ENCODE measurements at regions not wholly inside any gene's neighbourhood (a gene's known extent, or its start where the extent isn't known, plus 50 kb on each side); places are given as distances from the start of the nearest gene placed in this dataset.

DNA sequence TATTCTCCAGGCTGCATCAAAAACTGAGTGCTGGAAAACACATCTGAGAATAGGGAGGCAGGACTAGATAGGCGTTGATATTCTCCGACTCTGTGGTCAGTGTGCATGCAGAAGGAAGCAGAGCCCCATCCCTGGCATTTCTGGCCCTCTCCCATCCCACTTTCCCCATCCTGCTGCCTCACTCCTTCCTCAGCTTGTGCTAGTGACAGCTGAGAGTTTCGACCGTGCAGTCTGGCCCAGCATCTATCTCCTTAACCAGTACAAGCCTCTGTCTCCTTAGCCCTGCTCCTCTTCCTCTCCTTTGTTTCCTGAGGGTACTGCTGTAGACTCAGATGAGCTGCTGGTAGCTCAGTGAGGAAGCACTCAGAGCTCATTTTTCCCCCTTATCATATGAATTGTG, 163.2 kb downstream of the SUCLA2 start:
- ChIA-PET POLR2A (ENCODE audit: unreplicated experiment) (no interaction called here), CTCF (no interaction called here)
- no peaks in the 10 kb centered on the region for H3K9me1 ChIP-seq (ENCODE audit: insufficient read depth, low read length)
- BruUV-seq (replicated peaks), result no TSS peak
- H3K56ac ChIP-seq (ENCODE audit: extremely low read depth, insufficient read depth, low read length), result no peak overlapping the region
- H2AK9ac ChIP-seq (replicated peaks; ENCODE audit: low read depth, low read length, poor library complexity), result no peak overlapping the region
- no peak overlapping the region for H3K14ac ChIP-seq (replicated peaks; ENCODE audit: low read depth, low read length)
- no peak overlapping the region for H2AK5ac ChIP-seq (ENCODE audit: low read depth, low read length)
- no peak overlapping the region for H2AFZ ChIP-seq (replicated peaks; ENCODE audit: low read length, poor library complexity)
- no peaks in the 10 kb centered on the region for H3K36me3 ChIP-seq (ENCODE audit: control insufficient read depth, insufficient read depth, low read length)
- no peaks in the 10 kb centered on the region for H3K4me1 ChIP-seq (ENCODE audit: control insufficient read depth, insufficient read depth, low read length)
- no peaks in the 10 kb centered on the region for H3K9me3 ChIP-seq (ENCODE audit: control insufficient read depth, insufficient read depth, low read length)
- no peak overlapping the region for H4K5ac ChIP-seq (ENCODE audit: low read depth, low read length)
- H3K9ac ChIP-seq (ENCODE audit: low read depth, low read length), result no peak overlapping the region
- no peak overlapping the region for H2BK120ac ChIP-seq (ENCODE audit: low read depth, low read length)
- H2BK15ac ChIP-seq (ENCODE audit: low read depth, low read length), result no peak overlapping the region
- H2BK5ac ChIP-seq (ENCODE audit: low read depth, low read length, poor library complexity, severe bottlenecking), result no peak overlapping the region
- no peak for DNase-seq
- 40% methylated on average over 1 of the region's 4 CpGs; no CpG with 5 or more reads in 1 of the 2 experiments for WGBS, 2 experiments (ENCODE audit: extremely low coverage in 2 of 2, insufficient read length in 1 of 2)
- no peak for ATAC-seq (ENCODE audit: low read depth)
- H4K91ac ChIP-seq (ENCODE audit: insufficient read depth, low read depth, low read length), result no peak overlapping the region
- TF ChIP-seq BHLHE40 (IDR thresholded peaks at IDR 0.05; ENCODE audit: low read depth, low read length), result no peak
- TF ChIP-seq, protein P1, sequence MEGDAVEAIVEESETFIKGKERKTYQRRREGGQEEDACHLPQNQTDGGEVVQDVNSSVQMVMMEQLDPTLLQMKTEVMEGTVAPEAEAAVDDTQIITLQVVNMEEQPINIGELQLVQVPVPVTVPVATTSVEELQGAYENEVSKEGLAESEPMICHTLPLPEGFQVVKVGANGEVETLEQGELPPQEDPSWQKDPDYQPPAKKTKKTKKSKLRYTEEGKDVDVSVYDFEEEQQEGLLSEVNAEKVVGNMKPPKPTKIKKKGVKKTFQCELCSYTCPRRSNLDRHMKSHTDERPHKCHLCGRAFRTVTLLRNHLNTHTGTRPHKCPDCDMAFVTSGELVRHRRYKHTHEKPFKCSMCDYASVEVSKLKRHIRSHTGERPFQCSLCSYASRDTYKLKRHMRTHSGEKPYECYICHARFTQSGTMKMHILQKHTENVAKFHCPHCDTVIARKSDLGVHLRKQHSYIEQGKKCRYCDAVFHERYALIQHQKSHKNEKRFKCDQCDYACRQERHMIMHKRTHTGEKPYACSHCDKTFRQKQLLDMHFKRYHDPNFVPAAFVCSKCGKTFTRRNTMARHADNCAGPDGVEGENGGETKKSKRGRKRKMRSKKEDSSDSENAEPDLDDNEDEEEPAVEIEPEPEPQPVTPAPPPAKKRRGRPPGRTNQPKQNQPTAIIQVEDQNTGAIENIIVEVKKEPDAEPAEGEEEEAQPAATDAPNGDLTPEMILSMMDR (conservative IDR thresholded peaks at IDR 0.05; ENCODE audit: low read depth, low read length), result no peak
- H3K4ac ChIP-seq (ENCODE audit: low read depth, low read length), result no peak overlapping the region
- H3K18ac ChIP-seq (ENCODE audit: low read depth, low read length), result no peak overlapping the region
- in situ Hi-C loops (cut with MboI; ENCODE audit: low sequenced_read_pairs) (no loop called here), intact Hi-C loops (cut with micrococcal nuclease) (no loop called here), dilution Hi-C loops (cut with HindIII; ENCODE audit: low sequenced_read_pairs, unreplicated experiment) (no loop called here)
- H3K27ac ChIP-seq (ENCODE audit: insufficient read depth, low read length), result no peak overlapping the region
- no peak overlapping the region for H3K23ac ChIP-seq (ENCODE audit: low read depth, low read length)
- peaks cover 6% of the 10 kb centered on the region; the same call in 1 of the 2 replicates for H3K27me3 ChIP-seq (ENCODE audit: control insufficient read depth, insufficient read depth, low read length)
- H4K8ac ChIP-seq (ENCODE audit: low read depth in 2 of 2, low read length in 2 of 2), result no peak overlapping the region
- H2BK20ac ChIP-seq (ENCODE audit: low read depth, low read length), result no peak overlapping the region
- no peaks in the 10 kb centered on the region for H3K79me1 ChIP-seq (ENCODE audit: low read depth in 1 of 2, low read length in 2 of 2)
- no peaks in the 10 kb centered on the region for H4K20me1 ChIP-seq (ENCODE audit: insufficient read depth, low read length)
- H3K4me3 ChIP-seq (ENCODE audit: insufficient read depth, low read depth, low read length), result no peak overlapping the region
- H3K4me2 ChIP-seq (ENCODE audit: low read depth, low read length), result no peak overlapping the region
